H9 (cell line): ENCODE measurements at regions not wholly inside any gene's neighbourhood (a gene's known extent, or its start where the extent isn't known, plus 50 kb on each side); places are given as distances from the start of the nearest gene placed in this dataset.

ENCODE experiments used
- DNase-seq: peaks from one replicate; pipeline ENCODE4 v3.0.0-alpha.2; 2017
- H2AFZ ChIP-seq: one replicate; pipeline ENCODE4 v1.6.1; 2013; ENCODE audit warnings: mild to moderate bottlenecking, low read length, control low read depth, moderate library complexity
- H2AK5ac ChIP-seq: 2 replicates; pipeline ENCODE4 v1.6.1; 2013; ENCODE audit warnings: low read length, control low read depth, mixed read lengths; ENCODE audit not compliant: insufficient read length
- H2BK120ac ChIP-seq: one replicate; pipeline ENCODE4 v1.6.1; 2013; ENCODE audit warnings: low read depth, mild to moderate bottlenecking, low read length, control low read depth, inconsistent platforms; ENCODE audit not compliant: poor library complexity, severe bottlenecking
- H2BK12ac ChIP-seq: 2 replicates; pipeline ENCODE4 v1.6.1; 2013; ENCODE audit warnings: low read length, control low read depth, mixed read lengths, low read depth; ENCODE audit not compliant: insufficient read length
- H2BK15ac ChIP-seq: 2 replicates; pipeline ENCODE4 v1.6.1; 2013; ENCODE audit warnings: low read depth, low read length, control low read depth
- H2BK20ac ChIP-seq: one replicate; pipeline ENCODE4 v1.6.1; 2013; ENCODE audit warnings: low read depth, mild to moderate bottlenecking, low read length, control low read depth, inconsistent platforms; ENCODE audit not compliant: poor library complexity, severe bottlenecking
- H2BK5ac ChIP-seq: 2 replicates; pipeline ENCODE4 v1.6.1; 2013; ENCODE audit warnings: low read length, control low read depth, mixed read lengths; ENCODE audit not compliant: insufficient read length
- H3K14ac ChIP-seq: 2 replicates; pipeline ENCODE4 v1.6.1; 2013; ENCODE audit warnings: low read length, control low read depth; ENCODE audit not compliant: insufficient read depth
- H3K18ac ChIP-seq: 2 replicates; pipeline ENCODE4 v1.6.1; 2013; ENCODE audit warnings: low read depth, mild to moderate bottlenecking, mixed read lengths, low read length, control low read depth; ENCODE audit not compliant: insufficient read length
- H3K23ac ChIP-seq: 2 replicates; pipeline ENCODE4 v1.6.1; 2013; ENCODE audit warnings: low read length, control low read depth, mixed read lengths, low read depth; ENCODE audit not compliant: insufficient read length
- H3K23me2 ChIP-seq: 2 replicates; pipeline ENCODE4 v1.6.1; 2013; ENCODE audit warnings: low read depth, mild to moderate bottlenecking, mixed read lengths, low read length, control low read depth; ENCODE audit not compliant: insufficient read length, poor library complexity, severe bottlenecking
- H3K27ac ChIP-seq: 2 replicates; pipeline ENCODE4 v1.5.1; 2013; ENCODE audit warnings: low read length, control low read depth, mixed read lengths, low read depth; ENCODE audit not compliant: insufficient read length
- H3K27me3 ChIP-seq: 2 replicates; pipeline ENCODE4 v1.6.1; 2013; ENCODE audit warnings: low read length, control low read depth, inconsistent platforms; ENCODE audit not compliant: insufficient read depth
- H3K4ac ChIP-seq: 2 replicates; pipeline ENCODE4 v1.6.1; 2013; ENCODE audit warnings: low read depth, mild to moderate bottlenecking, control low read depth, inconsistent platforms, low read length, moderate library complexity
- H3K4me1 ChIP-seq: 2 replicates; pipeline ENCODE4 v1.6.1; 2013; ENCODE audit warnings: low read length, control low read depth, inconsistent platforms; ENCODE audit not compliant: insufficient read depth
- H3K4me2 ChIP-seq: 2 replicates; pipeline ENCODE4 v1.6.1; 2013; ENCODE audit warnings: low read length, control low read depth, mixed read lengths; ENCODE audit not compliant: insufficient read length, insufficient read depth
- H3K56ac ChIP-seq: 2 replicates; pipeline ENCODE4 v1.6.1; 2013; ENCODE audit warnings: low read depth, mild to moderate bottlenecking, mixed read lengths, low read length, control low read depth; ENCODE audit not compliant: insufficient read length
- H3K79me1 ChIP-seq: 2 replicates; pipeline ENCODE4 v1.6.1; 2013; ENCODE audit warnings: low read depth, mild to moderate bottlenecking, moderate library complexity, low read length, control low read depth, inconsistent platforms; ENCODE audit not compliant: insufficient read depth, poor library complexity, severe bottlenecking
- H3K79me2 ChIP-seq: 2 replicates; pipeline ENCODE4 v1.6.1; 2013; ENCODE audit warnings: low read length, control low read depth, inconsistent platforms; ENCODE audit not compliant: insufficient read depth
- H3K9ac ChIP-seq: 2 replicates; pipeline ENCODE4 v1.6.1; 2013; ENCODE audit warnings: low read length, control low read depth, mixed read lengths; ENCODE audit not compliant: insufficient read length; ENCODE audit errors: extremely low read depth
- H3K9me3 ChIP-seq: one replicate; pipeline ENCODE4 v1.6.1; 2013; ENCODE audit warnings: low read depth, low read length, inconsistent platforms; ENCODE audit not compliant: control insufficient read depth
- H3T11ph ChIP-seq: one replicate; pipeline ENCODE4 v1.6.1; 2013; ENCODE audit warnings: mild to moderate bottlenecking, low read length, control low read depth, inconsistent platforms
- H4K20me1 ChIP-seq: one replicate; pipeline ENCODE4 v1.6.1; 2013; ENCODE audit not compliant: control insufficient read depth, insufficient read length, insufficient read depth
- H4K5ac ChIP-seq: 2 replicates; pipeline ENCODE4 v1.6.1; 2013; ENCODE audit warnings: low read depth, mild to moderate bottlenecking, mixed read lengths, low read length, control low read depth; ENCODE audit not compliant: insufficient read length
- H4K8ac ChIP-seq: replicated peaks from 2 replicates; pipeline ENCODE4 v1.6.1; 2013; ENCODE audit warnings: low read length, control low read depth, mixed read lengths, low read depth; ENCODE audit not compliant: insufficient read length
- H4K91ac ChIP-seq: 2 replicates; pipeline ENCODE4 v1.6.1; 2013; ENCODE audit warnings: low read depth, mild to moderate bottlenecking, moderate library complexity, mixed read lengths, low read length, control low read depth; ENCODE audit not compliant: insufficient read length
- H3K27ac Mint-ChIP-seq, 3 experiments: 2 replicates in 2 of 3; 3 replicates in 1 of 3; pipeline ENCODE4 v1.8.0; 2020 to 2021; ENCODE audit warnings: mixed read lengths in 3 of 3, mild to moderate bottlenecking in 1 of 3, moderate library complexity in 1 of 3
- H3K27me3 Mint-ChIP-seq: 2 replicates; pipeline ENCODE4 v1.8.0; 2021; ENCODE audit warnings: low read depth, mild to moderate bottlenecking, moderate library complexity, mixed read lengths
- H3K36me3 Mint-ChIP-seq, 3 experiments: 2 replicates in 2 of 3; 3 replicates in 1 of 3; pipeline ENCODE4 v1.8.0; 2020 to 2021; ENCODE audit warnings: low read depth in 3 of 3, mixed read lengths in 3 of 3; ENCODE audit not compliant: insufficient read depth in 1 of 3
- H3K4me1 Mint-ChIP-seq, 2 experiments: 2 replicates each; pipeline ENCODE4 v1.8.0; 2020; ENCODE audit warnings: mixed read lengths in 2 of 2
- H3K4me3 Mint-ChIP-seq, 2 experiments: 2 replicates in 1 of 2; 3 replicates in 1 of 2; pipeline ENCODE4 v1.8.0; 2020 to 2021; ENCODE audit warnings: mild to moderate bottlenecking in 2 of 2, mixed read lengths in 2 of 2, moderate library complexity in 1 of 2
- H3K9me3 Mint-ChIP-seq, 2 experiments: 2 replicates in 1 of 2; 3 replicates in 1 of 2; pipeline ENCODE4 v1.8.0; 2020; ENCODE audit warnings: mild to moderate bottlenecking in 2 of 2, mixed read lengths in 2 of 2, moderate library complexity in 1 of 2
- CTCF ChIP-seq: fragments of 200-600 bp; sonication (generic); conservative IDR thresholded peaks from 3 replicates; pipeline ENCODE4 v1.8.0; 2021; ENCODE audit warnings: antibody characterized with exemption, mild to moderate bottlenecking
- WGBS: extraction: QIAGEN DNeasy Blood & Tissue Kit; methylation state at CpG from one replicate; pipeline ENCODE4 v1.1.7; 2013; ENCODE audit warnings: missing lambda C conversion rate, low lambda C conversion rate, mixed read lengths; ENCODE audit not compliant: insufficient read length; ENCODE audit errors: extremely low coverage; 5-methylcytosine and 5-hydroxymethylcytosine counted together

GRCh38 chr1:239893127-239893731 lies 198.5 kb upstream of the FMN2 start:
- Histone ChIP-seq H3K4ac (no peak overlapping the region), H2AFZ (no peak overlapping the region), H4K5ac (no peak overlapping the region), H3K4me2 (no peak overlapping the region), H3T11ph (no peak overlapping the region), H3K9me3 (no peaks in the 10 kb centered on the region), H2BK5ac (no peak overlapping the region), H3K23me2 (no peaks in the 10 kb centered on the region), H3K56ac (no peak overlapping the region), H4K91ac (no peak overlapping the region), H4K8ac (no peak overlapping the region), H3K27me3 (no peaks in the 10 kb centered on the region; the same call in 1 of the 2 replicates), H2AK5ac (no peak overlapping the region), H2BK15ac (no peak overlapping the region), H2BK20ac (no peak overlapping the region), H4K20me1 (no peaks in the 10 kb centered on the region), H3K9ac (no peak overlapping the region), H2BK120ac (no peak overlapping the region), H3K4me1 (peaks cover 6% of the 10 kb centered on the region; the same call in 1 of the 2 replicates), H3K18ac (no peak overlapping the region), H3K79me1 (no peaks in the 10 kb centered on the region), H3K27ac (no peak overlapping the region), H2BK12ac (no peak overlapping the region), H3K79me2 (no peaks in the 10 kb centered on the region), H3K14ac (no peak overlapping the region), H3K23ac (no peak overlapping the region)
- no peak for TF ChIP-seq CTCF
- H3K4me3 Mint-ChIP-seq: no peak overlapping the region
- peaks cover 15 to 16% of the 10 kb centered on the region in 2 experiments for H3K4me1 Mint-ChIP-seq
- H3K27ac Mint-ChIP-seq: no peak overlapping the region
- H3K9me3 Mint-ChIP-seq: no peaks in the 10 kb centered on the region
- peaks cover 0 to 5% (median 4%) of the 10 kb centered on the region in 3 experiments; a peak in 3 of 7 replicates for H3K36me3 Mint-ChIP-seq
- no CpG with 5 or more reads among the region's 3 CpGs for WGBS
- H3K27me3 Mint-ChIP-seq: no peaks in the 10 kb centered on the region
- no peak for DNase-seq
